NCI-H510A treated with DMSO at 0.1 percent for 48 hours (cell line): ENCODE measurements at regions not wholly inside any gene's neighbourhood (a gene's known extent, or its start where the extent isn't known, plus 50 kb on each side); places are given as distances from the start of the nearest gene placed in this dataset.
"Not testable (repeated sequence)": the region's sequence is repeated elsewhere in the genome, so short reads cannot be mapped to it uniquely, and the experiment has no call there.

Source experiments
- DNase-seq: peaks from one replicate; lab custom pipeline; 2025; lab: John Stamatoyannopoulos, UW

DNA sequence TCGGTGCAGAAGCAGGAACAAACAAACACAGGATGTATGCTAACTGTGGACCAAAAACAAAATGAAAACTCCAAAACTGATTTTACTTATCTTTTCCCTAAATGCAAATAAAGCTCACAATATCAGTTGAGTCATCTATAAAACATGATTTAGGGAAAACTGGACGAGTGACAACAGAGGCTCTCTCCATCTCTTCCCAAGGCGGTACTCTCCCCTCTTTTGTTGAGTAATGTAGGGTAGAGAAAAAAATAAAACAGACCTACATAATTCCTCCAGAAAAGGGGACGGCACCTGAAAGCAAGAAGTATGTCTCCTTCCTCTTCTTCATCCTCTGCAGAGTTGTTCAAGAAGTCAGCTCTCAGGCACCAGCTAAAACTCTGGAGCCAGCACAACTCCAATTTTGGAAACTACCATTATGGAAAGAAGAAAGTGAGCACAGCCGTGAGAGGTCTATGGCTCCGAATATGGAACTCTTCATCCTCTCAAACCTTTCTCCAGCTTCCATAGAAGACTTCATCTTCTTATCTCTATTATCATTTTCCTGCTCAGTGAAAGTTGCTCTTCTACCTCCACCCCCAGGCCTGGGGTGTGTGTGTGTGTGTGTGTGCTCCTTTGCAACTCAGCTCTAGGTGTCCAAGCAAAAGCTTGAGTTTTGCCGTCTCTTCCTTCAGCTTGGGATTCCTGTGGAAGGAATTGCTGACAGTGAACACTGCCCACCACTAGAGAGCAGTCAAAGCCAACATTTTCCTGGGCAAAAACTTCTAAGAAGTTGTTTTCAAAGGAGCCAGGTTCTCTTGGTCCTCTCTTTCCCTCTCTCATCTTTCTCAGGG, 155.4 kb downstream of the DIO2 start:
- DNase-seq = peak; percentile 55

DNA sequence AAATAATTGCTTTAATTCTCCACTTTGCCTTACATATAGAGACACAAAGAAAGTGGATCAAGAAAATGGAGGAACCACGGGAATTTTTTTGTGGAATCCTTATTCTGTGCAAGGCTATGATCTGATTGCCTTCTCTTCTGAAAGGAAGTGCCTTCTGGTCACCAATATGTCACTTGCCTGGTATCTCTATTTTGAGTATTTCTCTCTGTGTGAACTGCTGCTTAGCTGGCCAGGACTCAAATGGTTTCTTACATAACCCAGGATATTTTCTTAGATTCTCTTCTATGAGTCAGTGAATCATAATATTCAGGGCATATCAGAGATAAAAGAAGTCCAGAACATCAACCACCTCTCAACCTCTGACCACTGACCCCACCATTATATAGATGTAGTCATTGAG, 156.1 kb downstream of the DIO2 start:
- no peak for DNase-seq

DNA sequence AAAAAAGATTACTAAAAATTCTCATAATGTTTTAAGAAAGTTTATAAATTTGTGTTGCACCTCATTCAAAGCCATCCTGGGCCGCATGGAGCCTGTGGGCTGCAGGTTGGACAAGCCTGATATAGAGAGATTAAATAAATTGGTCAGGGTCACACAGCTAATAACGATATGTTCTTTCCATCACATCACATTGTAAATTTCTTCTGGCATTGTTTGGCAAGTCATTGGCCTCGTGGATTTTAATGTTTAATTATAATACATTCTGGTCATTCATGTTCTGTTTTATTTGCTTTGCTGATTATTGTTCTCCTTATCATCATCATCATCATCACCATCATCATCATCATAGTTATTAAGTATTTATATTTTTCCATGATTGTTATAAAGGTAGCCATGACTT, 157.3 kb downstream of the DIO2 start:
- DNase-seq = no peak

DNA sequence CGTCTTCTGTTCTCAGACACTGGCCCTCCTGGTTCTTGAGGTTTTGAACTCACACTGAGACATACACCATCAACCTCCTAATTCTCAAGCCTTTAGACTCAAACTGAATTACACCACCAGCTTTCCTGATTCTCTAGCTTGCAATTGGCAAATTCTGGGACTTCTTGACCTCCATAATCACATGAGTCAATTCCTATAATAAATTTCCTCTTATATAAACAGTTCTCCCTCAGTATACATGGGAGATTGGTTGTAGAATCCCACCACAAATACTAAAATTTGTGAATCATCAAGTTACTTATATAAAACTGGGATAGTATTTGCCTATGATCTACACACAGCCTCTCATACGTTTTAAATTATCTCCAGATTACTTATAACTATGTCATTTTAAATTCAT, 162.2 kb downstream of the DIO2 start:
- DNase-seq = no peak

DNA sequence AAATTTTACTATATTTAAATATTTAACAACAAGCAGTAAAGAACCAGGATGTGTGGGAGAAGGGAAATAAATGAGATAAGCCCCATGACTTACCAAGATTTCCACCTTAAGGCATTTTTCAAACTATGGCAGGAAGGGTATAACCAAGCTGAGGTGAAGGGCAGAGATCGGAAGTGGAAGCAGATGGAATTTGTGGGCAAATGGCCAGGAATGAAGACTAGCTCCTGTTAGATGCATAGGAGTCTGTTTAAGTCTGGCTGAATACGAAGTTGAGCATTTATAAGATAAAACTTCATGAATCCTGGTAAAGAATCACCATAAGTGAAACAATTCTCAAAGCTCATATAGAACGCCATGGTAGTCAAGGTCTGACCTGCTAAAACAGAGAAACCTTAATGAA, 163.5 kb downstream of the DIO2 start:
- no peak for DNase-seq

DNA sequence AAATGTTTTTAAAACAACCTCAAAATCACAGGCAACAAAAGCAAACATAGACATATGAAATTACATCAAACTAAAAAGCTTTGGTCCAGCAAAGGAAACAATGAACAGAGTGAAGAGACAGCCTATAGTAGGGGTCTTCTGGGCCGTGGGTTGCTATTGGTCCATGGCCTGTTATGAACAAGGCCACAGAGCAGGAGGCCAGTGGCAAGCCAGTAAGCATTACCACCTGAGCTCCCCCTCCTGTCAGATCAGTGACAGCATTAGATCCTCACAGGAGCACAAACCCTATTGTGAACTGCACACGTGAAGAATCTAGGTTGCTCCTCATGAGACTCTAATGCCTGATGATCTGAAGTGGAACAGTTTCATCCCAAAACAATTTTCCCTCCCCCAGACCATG, 174.0 kb downstream of the DIO2 start:
- no peak for DNase-seq

DNA sequence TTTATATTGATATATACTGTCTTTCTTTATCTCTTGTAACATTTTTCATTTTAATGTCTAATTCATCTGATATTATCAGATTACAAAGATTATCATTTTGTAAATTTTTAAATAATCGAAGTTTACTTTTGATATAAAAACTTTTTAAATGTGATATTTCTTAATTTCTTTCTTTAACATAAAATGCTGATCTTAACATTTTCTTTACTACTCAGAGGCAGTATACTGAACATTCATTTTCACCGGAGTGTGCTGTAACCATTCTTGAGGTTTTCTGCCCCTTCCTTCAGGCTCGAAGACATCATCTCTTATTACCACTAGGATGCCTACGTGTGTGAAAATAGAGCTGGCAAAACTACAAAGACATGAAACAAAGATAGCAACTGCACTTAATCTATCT, 186.9 kb downstream of the DIO2 start:
- no peak for DNase-seq

DNA sequence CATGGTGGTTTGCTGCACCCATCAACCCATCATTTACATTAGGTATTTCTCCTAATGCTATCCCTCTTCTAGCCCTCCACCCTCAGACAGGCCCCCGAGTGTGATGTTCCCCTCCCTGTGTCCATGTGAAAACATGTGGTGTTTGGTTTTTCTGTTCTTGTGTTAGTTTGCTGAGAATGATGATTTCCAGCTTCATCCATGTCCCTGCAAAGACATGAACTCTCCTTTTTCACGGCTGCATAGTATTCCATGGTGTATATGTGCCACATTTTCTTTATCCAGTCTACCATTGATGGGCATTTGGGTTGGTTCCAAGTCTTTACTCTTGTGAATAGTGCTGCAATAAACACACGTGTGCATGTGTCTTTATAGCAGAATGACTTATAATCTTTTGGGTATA, 192.8 kb downstream of the DIO2 start:
- not testable (repeated sequence) for DNase-seq

DNA sequence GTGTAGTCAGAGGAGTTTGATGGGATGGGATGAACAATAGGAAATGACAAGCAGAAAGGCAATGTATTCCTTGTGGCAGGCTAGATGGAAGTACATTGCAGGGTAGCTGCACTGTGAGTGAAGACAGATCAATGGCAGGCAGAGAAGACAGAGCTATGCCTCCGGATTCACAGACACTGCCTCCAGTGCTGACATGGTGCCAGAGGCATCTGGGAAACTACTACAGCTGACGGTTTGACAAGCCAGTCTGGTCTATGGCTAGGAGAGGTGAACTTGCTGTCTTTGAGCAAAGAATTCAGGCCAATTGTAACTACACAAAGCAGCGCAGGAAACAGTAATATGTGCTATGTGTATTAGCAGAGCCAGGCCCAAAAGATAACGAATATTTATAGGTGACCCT, 193.5 kb downstream of the DIO2 start:
- no peak for DNase-seq

DNA sequence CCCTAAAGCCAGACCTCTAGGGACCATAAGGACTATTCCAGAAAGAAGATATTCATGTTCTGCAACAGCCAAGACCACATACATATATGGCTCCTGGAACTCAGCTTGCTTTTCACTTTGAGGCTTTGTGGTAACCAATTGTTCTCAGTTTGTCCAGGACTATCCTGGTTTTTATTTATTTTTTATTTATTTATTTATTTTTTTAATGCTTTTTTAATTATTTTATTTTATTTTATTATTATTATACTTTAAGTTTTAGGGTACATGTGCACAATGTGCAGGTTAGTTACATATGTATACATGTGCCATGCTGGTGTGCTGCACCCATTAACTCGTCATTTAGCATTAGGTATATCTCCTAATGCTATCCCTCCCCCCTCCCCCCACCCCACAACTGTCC, 201.1 kb downstream of the DIO2 start:
- not testable (repeated sequence) for DNase-seq

DNA sequence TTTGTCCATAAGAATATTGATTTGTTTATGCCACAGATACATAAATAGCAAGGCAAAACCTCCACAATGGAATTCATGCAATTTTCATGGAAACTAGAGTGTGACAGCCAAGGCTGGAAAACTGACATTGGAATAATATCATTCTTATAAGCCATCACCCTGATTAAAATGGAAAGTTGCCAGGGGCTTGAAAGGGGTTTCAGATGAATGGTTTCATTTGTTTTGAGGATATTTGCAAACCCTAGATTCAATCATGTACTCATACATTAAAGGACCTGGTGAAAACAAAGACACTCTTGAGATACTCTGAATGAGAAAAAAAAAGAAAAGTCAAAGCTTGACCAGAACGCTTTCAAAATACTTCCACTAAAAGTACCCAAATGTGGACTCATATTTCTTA, 205.7 kb downstream of the DIO2 start:
- no peak for DNase-seq

DNA sequence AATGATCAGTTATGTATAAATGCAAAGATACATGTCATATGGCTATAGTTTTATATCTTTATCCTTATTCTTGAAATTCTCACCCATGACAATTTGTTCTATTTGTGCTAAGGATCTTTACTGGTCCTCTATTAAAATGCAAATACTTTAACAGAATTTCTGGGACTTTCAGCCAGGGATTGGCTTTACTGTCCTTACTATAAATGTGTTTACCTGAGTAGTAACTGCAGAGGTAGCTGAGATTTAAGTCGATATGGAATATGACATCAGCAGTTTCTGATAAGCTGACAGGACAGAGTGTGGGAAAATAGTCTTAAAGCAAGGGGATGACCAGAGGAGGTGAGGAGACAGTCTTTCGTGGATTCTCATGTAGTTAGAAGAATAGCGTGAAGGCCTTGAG, 206.4 kb downstream of the DIO2 start:
- DNase-seq = no peak

DNA sequence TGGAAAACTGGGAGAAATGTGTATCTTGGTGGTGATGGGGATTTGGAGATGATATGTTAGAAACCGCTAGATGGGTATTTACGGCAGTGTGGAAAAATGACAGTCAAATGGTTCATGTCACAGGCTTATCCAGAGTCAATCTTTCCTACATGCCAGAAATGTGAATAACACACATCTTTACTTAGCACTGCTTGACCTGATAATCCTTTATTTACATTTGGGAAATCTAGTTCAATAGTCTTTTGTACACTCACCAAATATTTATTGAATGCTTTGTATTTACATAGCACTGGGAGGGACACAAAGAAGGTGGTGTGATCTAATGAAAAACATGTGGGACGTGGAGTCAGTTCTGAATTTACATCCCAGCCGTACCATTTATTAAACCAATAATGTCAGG, 208.2 kb downstream of the DIO2 start:
- DNase-seq = peak; percentile 58

DNA sequence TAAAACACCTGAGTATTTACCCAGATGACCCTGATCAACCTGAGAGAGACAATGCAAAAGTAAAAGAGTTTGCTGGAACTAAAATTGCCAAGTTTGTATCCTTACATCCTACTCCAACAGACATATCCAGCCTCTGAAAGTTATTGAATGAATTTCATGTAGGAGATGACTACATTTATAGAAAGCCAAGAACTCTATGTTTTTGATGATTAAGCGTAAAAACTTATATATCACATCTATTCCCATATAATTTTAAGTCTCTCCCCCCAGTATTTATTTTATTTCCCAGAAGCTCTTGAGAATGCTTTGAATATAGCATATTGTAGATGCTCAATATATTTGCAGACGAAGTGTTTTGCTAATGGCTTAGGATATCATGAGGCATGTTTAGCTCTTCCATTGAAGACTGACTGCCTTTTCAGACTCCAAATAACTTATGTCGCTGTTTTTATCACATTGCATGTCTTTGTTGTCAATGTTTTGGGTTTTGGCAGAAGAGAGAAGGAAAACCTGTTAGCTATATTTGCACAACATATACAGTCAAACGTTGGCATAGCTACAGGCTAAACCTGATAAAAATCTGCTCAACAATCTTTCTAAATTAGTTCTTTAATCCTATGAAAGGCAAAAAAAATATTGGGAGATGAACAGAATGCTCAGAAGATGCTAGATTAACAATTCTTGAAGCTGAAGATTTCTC, 213.6 kb downstream of the DIO2 start:
- no peak for DNase-seq

DNA sequence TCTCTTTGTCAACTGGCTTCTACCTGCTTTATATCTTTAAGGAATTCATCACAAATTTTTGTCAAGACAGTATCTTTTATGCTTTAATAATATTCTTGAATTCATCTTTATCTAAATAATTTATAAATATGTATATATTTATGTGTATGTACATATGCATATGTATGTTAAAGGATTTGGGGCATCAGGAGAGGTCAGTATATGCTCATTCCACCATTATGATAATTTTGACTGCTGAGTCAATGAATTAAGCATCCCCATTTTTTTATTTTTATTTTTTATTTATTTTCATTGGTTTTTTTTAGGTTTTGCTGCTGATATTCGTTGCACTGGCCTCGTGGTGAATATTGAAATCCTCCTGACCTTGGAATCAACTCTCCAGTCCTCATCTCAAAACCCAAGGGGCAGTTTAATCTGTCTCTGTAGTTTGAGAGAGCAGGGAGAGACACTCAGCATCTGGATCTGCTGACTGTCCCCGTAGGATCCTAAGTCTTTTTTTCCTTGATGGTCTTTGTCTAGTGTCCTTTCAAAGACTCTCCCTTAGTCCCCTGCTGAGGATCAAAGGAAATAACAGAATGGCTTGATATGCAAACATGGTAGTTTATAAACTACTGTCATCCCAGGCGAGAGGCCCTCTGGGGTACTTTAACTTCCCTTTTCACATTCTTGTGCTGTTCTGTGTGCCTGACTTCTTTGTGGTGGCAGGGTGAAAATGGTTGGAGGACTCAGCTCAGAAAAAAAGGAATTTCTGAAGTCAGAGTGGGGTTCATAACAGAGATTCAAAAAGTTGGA, 218.7 kb downstream of the DIO2 start:
- no peak for DNase-seq

DNA sequence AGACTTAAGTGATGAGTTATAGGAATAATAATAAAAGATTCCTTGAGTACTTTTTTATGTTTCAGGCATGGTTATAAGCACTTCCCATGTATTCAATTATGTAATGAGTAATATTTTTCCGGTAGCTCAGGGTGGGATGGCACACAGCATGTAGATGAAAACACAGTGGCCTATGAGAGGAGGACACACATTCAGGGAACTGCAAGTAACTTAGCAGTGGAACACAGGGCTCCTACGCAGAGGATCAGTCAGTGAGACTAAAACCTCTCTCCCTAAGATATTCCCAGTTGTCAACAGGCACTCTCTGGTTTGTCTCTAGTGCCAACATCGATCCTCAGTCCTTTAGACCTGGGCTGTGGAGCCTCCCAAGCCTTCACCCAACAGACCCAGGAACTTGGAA, 219.4 kb downstream of the DIO2 start:
- DNase-seq = no peak

DNA sequence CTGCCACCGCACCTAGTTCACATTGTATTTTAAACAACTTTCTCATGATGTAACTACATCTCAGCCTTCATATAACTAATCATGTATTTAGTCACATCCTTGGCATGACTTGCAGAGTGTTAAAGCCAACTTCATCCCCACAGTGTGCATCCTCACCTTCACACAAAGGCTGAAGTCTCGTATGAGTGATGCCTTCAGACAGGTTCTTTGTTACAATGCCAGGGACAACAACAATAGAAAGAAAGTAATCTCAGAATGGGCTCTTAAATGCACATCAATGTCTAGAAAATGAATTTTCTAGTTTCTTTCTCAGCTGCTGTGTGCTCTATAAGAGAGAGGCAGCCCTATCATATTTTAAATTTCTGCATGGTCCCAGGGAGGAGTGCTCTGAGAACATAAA, 221.3 kb downstream of the DIO2 start:
- DNase-seq = no peak

DNA sequence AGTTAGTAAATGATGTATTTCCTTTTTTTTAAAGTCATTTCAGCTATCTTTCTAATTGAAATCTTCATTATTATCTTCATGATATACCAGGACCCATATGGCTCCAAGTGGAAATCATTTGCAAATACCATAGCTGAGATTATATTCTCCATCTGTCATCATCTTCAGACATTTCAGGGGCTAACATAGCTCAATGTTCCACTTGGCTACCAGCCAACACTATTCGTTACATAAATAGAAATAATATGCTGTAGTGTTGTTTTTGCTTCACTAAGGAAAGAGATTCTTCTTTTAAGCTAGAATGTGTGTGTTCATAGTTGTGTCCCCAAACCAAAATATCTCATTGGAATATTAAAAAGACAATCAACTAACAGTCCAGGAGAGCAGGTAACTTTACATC, 225.1 kb downstream of the DIO2 start:
- DNase-seq = no peak

DNA sequence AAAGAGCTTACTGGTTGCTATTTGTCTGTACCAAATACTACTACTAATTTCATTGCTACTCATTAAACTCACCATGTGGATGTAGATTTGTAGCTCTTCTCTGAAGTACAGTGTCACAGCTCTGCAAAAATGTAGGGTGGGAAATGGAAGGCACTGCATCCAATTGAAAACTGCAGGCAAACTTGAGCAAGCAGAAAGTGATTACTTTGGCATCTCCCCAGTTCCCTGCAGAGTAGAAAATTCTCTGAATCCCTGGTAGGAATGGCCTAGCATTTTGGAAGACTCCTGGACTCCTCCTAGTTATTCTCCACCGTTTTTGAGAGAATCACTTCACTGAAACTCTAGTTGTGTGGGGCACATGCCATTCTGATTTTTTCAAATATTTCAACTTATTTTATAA, 239.1 kb downstream of the DIO2 start:
- no peak for DNase-seq

DNA sequence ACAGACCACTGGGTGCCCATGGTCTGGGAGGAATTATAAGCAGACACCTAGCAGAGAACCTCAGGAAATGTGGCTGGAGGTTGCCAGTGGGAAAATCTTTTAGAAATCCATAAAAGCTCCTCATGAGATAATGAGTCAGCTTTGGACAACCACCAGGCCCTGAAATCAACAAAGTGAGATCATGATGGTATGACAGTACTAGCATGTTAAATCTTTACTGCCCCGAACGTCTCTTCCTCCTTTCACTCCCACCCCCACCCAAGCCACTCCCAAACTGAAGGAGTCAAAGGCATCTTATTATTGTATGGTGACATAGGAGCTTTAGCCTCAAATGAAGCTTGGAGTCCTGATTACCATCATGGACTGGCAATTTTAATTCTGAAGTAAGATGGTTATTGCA, 240.0 kb downstream of the DIO2 start:
- no peak for DNase-seq

DNA sequence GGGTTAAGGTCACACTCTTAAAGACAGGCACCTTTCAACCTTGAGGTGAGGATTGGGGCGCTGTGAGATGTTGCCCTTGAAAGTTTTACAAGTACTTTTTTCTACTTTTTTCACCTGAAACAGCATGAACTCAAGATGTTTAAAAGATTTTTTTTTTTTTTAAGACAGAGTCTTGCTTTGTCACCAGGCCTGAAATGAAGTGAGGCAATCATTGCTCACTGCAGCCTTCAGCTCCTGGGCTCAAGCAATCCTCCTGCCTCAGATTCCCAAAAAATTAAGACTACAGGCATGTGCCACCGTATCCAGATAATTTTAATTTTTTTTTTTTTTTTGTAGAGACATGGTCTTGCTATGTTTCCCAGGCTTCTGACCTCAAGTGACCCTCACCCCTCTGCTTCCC, 243.9 kb downstream of the DIO2 start:
- DNase-seq = no peak

DNA sequence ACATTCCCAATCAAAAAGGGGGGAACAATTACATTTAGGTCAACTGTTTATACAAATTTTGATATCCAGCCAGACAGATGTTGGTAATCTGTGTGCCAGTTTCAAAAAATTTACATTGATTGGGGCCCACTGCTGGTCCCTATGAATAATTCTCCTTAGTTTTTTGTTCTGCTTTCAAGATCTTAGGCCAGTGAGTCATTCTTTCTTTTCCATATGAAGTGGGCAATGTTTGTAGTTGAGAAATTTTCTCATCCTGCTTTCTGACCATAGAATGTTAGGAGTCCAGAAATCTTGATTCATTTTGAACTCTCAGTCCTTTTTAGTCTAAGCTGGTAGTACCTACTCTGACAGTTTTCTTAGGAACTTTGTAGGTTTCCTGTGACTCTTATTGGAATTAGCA, 244.3 kb downstream of the DIO2 start:
- no peak for DNase-seq

DNA sequence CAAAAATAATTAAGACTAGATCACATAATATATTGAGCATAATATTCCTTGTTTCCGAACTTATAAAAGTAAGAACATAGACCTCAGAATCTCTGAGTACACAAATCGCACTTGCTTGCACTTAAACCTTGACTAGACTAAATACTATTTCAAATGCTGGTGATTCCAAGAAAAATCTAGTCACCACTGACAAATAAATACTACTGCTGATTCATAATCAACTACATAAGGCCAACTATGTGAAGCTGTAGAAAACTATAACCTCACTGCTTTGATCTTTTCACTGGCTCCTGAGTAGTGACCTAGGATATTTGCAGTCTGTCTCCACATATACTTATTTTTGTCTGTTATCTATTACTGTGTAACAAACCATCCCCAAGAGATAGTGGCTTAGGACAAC, 245.4 kb downstream of the DIO2 start:
- no peak for DNase-seq
